Endothelial cell of umbilical vein (primary cell): ENCODE measurements at regions not wholly inside any gene's neighbourhood (a gene's known extent, or its start where the extent isn't known, plus 50 kb on each side); places are given as distances from the start of the nearest gene placed in this dataset.

ENCODE experiments used
- CTCF ChIP-seq, 2 donors: IDR thresholded peaks; 1 replicate in 1 of 2; 2 replicates in 1 of 2; pipeline ENCODE4 v1.5.1; 2011; ENCODE audit warnings: low read length in 2 of 2, mild to moderate bottlenecking in 2 of 2, moderate library complexity in 2 of 2, control low read depth in 1 of 2, inconsistent platforms in 1 of 2, low read depth in 1 of 2; ENCODE audit not compliant: insufficient read depth in 1 of 2; ENCODE audit errors: extremely low read depth in 1 of 2
- MAX ChIP-seq: IDR thresholded peaks from 2 replicates; pipeline ENCODE4 v1.6.1; 2011; ENCODE audit not compliant: insufficient read depth, insufficient read length
- MYC ChIP-seq: IDR thresholded peaks from one replicate; pipeline ENCODE4 v1.6.1; 2011; ENCODE audit warnings: mild to moderate bottlenecking, low read depth, low read length
- POLR2AphosphoS5 ChIP-seq: IDR thresholded peaks from 2 replicates; pipeline ENCODE4 v1.6.1; 2012; ENCODE audit warnings: low read depth, mild to moderate bottlenecking, control low read depth, low read length, moderate library complexity; ENCODE audit not compliant: insufficient read depth

GRCh38 chr7:119692541-119692940 is 580.4 kb upstream of the KCND2 start:
- TF ChIP-seq POLR2AphosphoS5: no peak
- no peak for TF ChIP-seq CTCF (IDR thresholded peaks at IDR 0.05; ENCODE audit: extremely low read depth in 1 of 2, insufficient read depth in 1 of 2, low read depth in 1 of 2, low read length in 2 of 2)
- no peak for TF ChIP-seq MAX
- TF ChIP-seq MYC: no peak
